ENCODE measurements at regions not wholly inside any gene's neighbourhood (a gene's known extent, or its start where the extent isn't known, plus 50 kb on each side); places are given as distances from the start of the nearest gene placed in this dataset.

DNA sequence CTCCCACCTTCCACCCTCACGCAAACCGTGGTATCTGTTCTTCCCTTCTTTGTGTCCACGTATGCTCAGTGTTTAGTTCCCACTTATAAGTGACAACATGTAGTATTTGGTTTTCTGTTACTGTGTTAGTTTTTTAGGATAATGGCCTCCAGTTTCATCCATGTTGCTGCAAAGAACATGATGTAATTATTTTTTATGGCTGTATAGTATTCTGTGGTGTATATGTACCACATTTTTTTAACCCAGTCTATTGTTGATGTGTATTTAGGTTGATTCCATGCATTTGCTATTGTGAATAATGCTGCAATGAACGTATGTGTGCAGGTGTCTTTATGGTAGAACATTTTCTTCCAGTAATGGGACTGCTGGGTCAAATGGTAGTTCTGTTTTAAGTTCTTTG, 228.1 kb downstream of the FBXO8 start:
- no peaks in the 10 kb centered on the region for H3K79me1 ChIP-seq (ENCODE audit: low read depth, low read length)
- no peak overlapping the region for H3K27ac ChIP-seq (ENCODE audit: low read depth, low read length)
- H3K9me3 ChIP-seq (ENCODE audit: insufficient read depth in 2 of 2, low read depth in 1 of 2, low read length in 1 of 2): no peaks in the 10 kb centered on the region
- H3K4me1 ChIP-seq (replicated peaks in 1 of 4; ENCODE audit: control insufficient read depth in 3 of 4, insufficient read depth in 4 of 4, low read length in 3 of 4): no peaks in the 10 kb centered on the region
- POLR2A ChIA-PET (ENCODE audit: partially characterized antibody): no interaction called here
- H3K18ac ChIP-seq (ENCODE audit: extremely low read depth, low read length): no peak overlapping the region
- no peak overlapping the region for H2BK5ac ChIP-seq (ENCODE audit: low read depth, low read length)
- H4K8ac ChIP-seq (ENCODE audit: extremely low read depth, insufficient read depth, low read length): no peak overlapping the region
- 72% methylated on average over 4 of the region's 4 CpGs; no CpG with 5 or more reads in 1 of the 2 experiments for WGBS, 2 experiments (ENCODE audit: extremely low coverage in 1 of 2, insufficient coverage in 1 of 2, insufficient read length in 1 of 2, insufficient replicate concordance in 2 of 2, low coverage in 1 of 2, low lambda C conversion rate in 2 of 2, missing lambda C conversion rate in 1 of 2)
- no peak overlapping the region for H2BK15ac ChIP-seq (ENCODE audit: low read length)
- no peak overlapping the region for H3K9ac ChIP-seq (replicated peaks in 1 of 4; ENCODE audit: extremely low read depth in 1 of 4, low read depth in 3 of 4, low read length in 3 of 4)
- H4K5ac ChIP-seq (ENCODE audit: insufficient read length, low read depth, low read length): no peak overlapping the region
- no peak overlapping the region for H3K23ac ChIP-seq (ENCODE audit: insufficient read length)
- H3K4me3 ChIP-seq (ENCODE audit: extremely low read depth in 1 of 4, insufficient read depth in 2 of 4, low read depth in 3 of 4, low read length in 4 of 4): no peak overlapping the region
- H3K79me2 ChIP-seq (ENCODE audit: control insufficient read depth in 1 of 2, insufficient read depth in 2 of 2, low read length in 2 of 2): no peaks in the 10 kb centered on the region
- H3K56ac ChIP-seq (replicated peaks; ENCODE audit: insufficient read length, low read depth, low read length): no peak overlapping the region
- H4K20me1 ChIP-seq (replicated peaks in 1 of 2; ENCODE audit: control insufficient read depth in 1 of 2, insufficient read depth in 2 of 2, low read length in 2 of 2): no peaks in the 10 kb centered on the region
- no peaks in the 10 kb centered on the region for H3K27me3 ChIP-seq (replicated peaks in 1 of 4; ENCODE audit: control insufficient read depth in 3 of 4, extremely low read depth in 1 of 4, insufficient read depth in 3 of 4, low read length in 3 of 4)
- H3K23me2 ChIP-seq (ENCODE audit: low read depth, low read length): no peaks in the 10 kb centered on the region
- H2AFZ ChIP-seq (ENCODE audit: low read length): no peak overlapping the region
- H4K91ac ChIP-seq (replicated peaks; ENCODE audit: insufficient read length, low read length): no peak overlapping the region
- no peak overlapping the region for H2BK120ac ChIP-seq (replicated peaks; ENCODE audit: low read depth, low read length)
- no peak overlapping the region for H3K14ac ChIP-seq (ENCODE audit: insufficient read length)
- H3K4me2 ChIP-seq (ENCODE audit: insufficient read depth in 1 of 2, low read depth in 2 of 2, low read length in 2 of 2): no peak overlapping the region
- H3K36me3 ChIP-seq (ENCODE audit: control insufficient read depth in 2 of 4, insufficient read depth in 4 of 4, low read length in 3 of 4): no peaks in the 10 kb centered on the region
- FAIRE-seq: no peak
- no peak overlapping the region for H3K4ac ChIP-seq (replicated peaks; ENCODE audit: insufficient read length, low read depth, low read length)
- no peak for DNase-seq (ENCODE audit: low read depth in 1 of 2, low spot score in 2 of 2)
- H2AK5ac ChIP-seq (ENCODE audit: low read depth, low read length): no peak overlapping the region
- CTCF ChIA-PET (ENCODE audit: partially characterized antibody): no interaction called here
- H2BK12ac ChIP-seq (ENCODE audit: low read depth, low read length): no peak overlapping the region
- no peak overlapping the region for H2BK20ac ChIP-seq (ENCODE audit: low read length)
- no peak for TF ChIP-seq FOSL1 (IDR thresholded peaks at IDR 0.05; ENCODE audit: insufficient read depth, low read depth, low read length)
- TF ChIP-seq, protein P1, sequence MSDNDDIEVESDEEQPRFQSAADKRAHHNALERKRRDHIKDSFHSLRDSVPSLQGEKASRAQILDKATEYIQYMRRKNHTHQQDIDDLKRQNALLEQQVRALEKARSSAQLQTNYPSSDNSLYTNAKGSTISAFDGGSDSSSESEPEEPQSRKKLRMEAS (IDR thresholded peaks at IDR 0.05): no peak
- TF ChIP-seq, protein P2, sequence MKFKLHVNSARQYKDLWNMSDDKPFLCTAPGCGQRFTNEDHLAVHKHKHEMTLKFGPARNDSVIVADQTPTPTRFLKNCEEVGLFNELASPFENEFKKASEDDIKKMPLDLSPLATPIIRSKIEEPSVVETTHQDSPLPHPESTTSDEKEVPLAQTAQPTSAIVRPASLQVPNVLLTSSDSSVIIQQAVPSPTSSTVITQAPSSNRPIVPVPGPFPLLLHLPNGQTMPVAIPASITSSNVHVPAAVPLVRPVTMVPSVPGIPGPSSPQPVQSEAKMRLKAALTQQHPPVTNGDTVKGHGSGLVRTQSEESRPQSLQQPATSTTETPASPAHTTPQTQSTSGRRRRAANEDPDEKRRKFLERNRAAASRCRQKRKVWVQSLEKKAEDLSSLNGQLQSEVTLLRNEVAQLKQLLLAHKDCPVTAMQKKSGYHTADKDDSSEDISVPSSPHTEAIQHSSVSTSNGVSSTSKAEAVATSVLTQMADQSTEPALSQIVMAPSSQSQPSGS (IDR thresholded peaks at IDR 0.05; ENCODE audit: low read length): no peak
- TF ChIP-seq SP1 (IDR thresholded peaks at IDR 0.05; ENCODE audit: low read depth, low read length): no peak
- TF ChIP-seq MAFK (IDR thresholded peaks at IDR 0.05; ENCODE audit: low read depth, low read length): no peak
- TF ChIP-seq RFX5 (IDR thresholded peaks at IDR 0.05; ENCODE audit: borderline replicate concordance, low read depth, low read length): no peak
- no peak for TF ChIP-seq BACH1 (IDR thresholded peaks at IDR 0.05; ENCODE audit: low read length)
- no peak for TF ChIP-seq TAF1 (IDR thresholded peaks at IDR 0.05; ENCODE audit: low read depth, low read length)
- TF ChIP-seq, protein P3, sequence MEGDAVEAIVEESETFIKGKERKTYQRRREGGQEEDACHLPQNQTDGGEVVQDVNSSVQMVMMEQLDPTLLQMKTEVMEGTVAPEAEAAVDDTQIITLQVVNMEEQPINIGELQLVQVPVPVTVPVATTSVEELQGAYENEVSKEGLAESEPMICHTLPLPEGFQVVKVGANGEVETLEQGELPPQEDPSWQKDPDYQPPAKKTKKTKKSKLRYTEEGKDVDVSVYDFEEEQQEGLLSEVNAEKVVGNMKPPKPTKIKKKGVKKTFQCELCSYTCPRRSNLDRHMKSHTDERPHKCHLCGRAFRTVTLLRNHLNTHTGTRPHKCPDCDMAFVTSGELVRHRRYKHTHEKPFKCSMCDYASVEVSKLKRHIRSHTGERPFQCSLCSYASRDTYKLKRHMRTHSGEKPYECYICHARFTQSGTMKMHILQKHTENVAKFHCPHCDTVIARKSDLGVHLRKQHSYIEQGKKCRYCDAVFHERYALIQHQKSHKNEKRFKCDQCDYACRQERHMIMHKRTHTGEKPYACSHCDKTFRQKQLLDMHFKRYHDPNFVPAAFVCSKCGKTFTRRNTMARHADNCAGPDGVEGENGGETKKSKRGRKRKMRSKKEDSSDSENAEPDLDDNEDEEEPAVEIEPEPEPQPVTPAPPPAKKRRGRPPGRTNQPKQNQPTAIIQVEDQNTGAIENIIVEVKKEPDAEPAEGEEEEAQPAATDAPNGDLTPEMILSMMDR (IDR thresholded peaks at IDR 0.05; ENCODE audit: control extremely low read depth in 1 of 3, insufficient read depth in 1 of 3, low read depth in 1 of 3, low read length in 3 of 3): no peak
- TF ChIP-seq RXRA (IDR thresholded peaks at IDR 0.05; ENCODE audit: insufficient read depth, low read depth, low read length): no peak
- TF ChIP-seq RAD21 (IDR thresholded peaks at IDR 0.05 in 1 of 2, conservative IDR thresholded peaks at IDR 0.05 in 1 of 2; ENCODE audit: low read depth in 2 of 2, low read length in 2 of 2): no peak
